ENCODE measurements at regions not wholly inside any gene's neighbourhood (a gene's known extent, or its start where the extent isn't known, plus 50 kb on each side); places are given as distances from the start of the nearest gene placed in this dataset.

GRCh38 chr21:28704746-28705145 is 287.9 kb downstream of the LTN1 start:
- TF ChIP-seq CTCF (IDR thresholded peaks at IDR 0.05) (no peak), POLR2AphosphoS5 (IDR thresholded peaks at IDR 0.05) (no peak), EP300 (IDR thresholded peaks at IDR 0.05) (no peak), POLR2A (IDR thresholded peaks at IDR 0.05) (no peak)
